ENCODE measurements at regions not wholly inside any gene's neighbourhood (a gene's known extent, or its start where the extent isn't known, plus 50 kb on each side); places are given as distances from the start of the nearest gene placed in this dataset.

- H3K27me3 ChIP-seq (ENCODE audit: control insufficient read depth in 1 of 2, insufficient read depth in 2 of 2, low read length in 1 of 2) = no peaks in the 10 kb centered on the region
Observed at GRCh38 chr5:124592891-124593290, 153.5 kb downstream of the ZNF608 start.

GRCh38 chr5:124591583-124591982, 154.9 kb downstream of the ZNF608 start:
- Histone ChIP-seq H3K4me1 (ENCODE audit: control insufficient read depth in 1 of 2, insufficient read depth in 2 of 2, low read length in 2 of 2) (no peaks in the 10 kb centered on the region), H3K27ac (ENCODE audit: low read depth in 1 of 2, low read length in 2 of 2) (no peak overlapping the region), H3K27me3 (ENCODE audit: control insufficient read depth in 1 of 2, insufficient read depth in 2 of 2, low read length in 1 of 2) (no peaks in the 10 kb centered on the region), H3K9me3 (ENCODE audit: control insufficient read depth, low read length) (no peaks in the 10 kb centered on the region), H3K4me3 (ENCODE audit: low read length in 2 of 2) (no peak overlapping the region), H3K36me3 (ENCODE audit: control insufficient read depth in 1 of 2, insufficient read depth in 2 of 2, low read length in 1 of 2) (no peaks in the 10 kb centered on the region)
- no peak for ATAC-seq (ENCODE audit: low FRiP score)
- intact Hi-C loops (cut with DNase I) = no loop called here
- WGBS, 2 donors = 90 to 96% methylated on average over 5 of the region's 5 CpGs
- DNase-seq = no peak

More at GRCh38 chr5:124592891-124593290, 153.5 kb downstream of the ZNF608 start:
- H3K4me3 ChIP-seq (ENCODE audit: low read length in 2 of 2) = no peak overlapping the region
- intact Hi-C loops (cut with DNase I) = no loop called here
- WGBS, 2 donors = 98 to 99% methylated on average over 2 of the region's 2 CpGs
- no peak overlapping the region for H3K27ac ChIP-seq (ENCODE audit: low read depth in 1 of 2, low read length in 2 of 2)
- no peaks in the 10 kb centered on the region for H3K9me3 ChIP-seq (ENCODE audit: control insufficient read depth, low read length)
- no peaks in the 10 kb centered on the region for H3K36me3 ChIP-seq (ENCODE audit: control insufficient read depth in 1 of 2, insufficient read depth in 2 of 2, low read length in 1 of 2)
- ATAC-seq (ENCODE audit: low FRiP score) (no peak), DNase-seq (no peak)
- no peaks in the 10 kb centered on the region for H3K4me1 ChIP-seq (ENCODE audit: control insufficient read depth in 1 of 2, insufficient read depth in 2 of 2, low read length in 2 of 2)

GRCh38 chr5:124590686-124591085, 155.8 kb downstream of the ZNF608 start:
- 83 to 94% methylated on average over 1 of the region's 1 CpG for WGBS, 2 donors
- Histone ChIP-seq H3K36me3 (ENCODE audit: control insufficient read depth in 1 of 2, insufficient read depth in 2 of 2, low read length in 1 of 2) (no peaks in the 10 kb centered on the region), H3K27me3 (ENCODE audit: control insufficient read depth in 1 of 2, insufficient read depth in 2 of 2, low read length in 1 of 2) (no peaks in the 10 kb centered on the region), H3K4me3 (ENCODE audit: low read length in 2 of 2) (no peak overlapping the region), H3K27ac (ENCODE audit: low read depth in 1 of 2, low read length in 2 of 2) (no peak overlapping the region), H3K9me3 (ENCODE audit: control insufficient read depth, low read length) (no peaks in the 10 kb centered on the region), H3K4me1 (ENCODE audit: control insufficient read depth in 1 of 2, insufficient read depth in 2 of 2, low read length in 2 of 2) (no peaks in the 10 kb centered on the region)
- intact Hi-C loops (cut with DNase I) = no loop called here
- DNase-seq = no peak
- ATAC-seq (ENCODE audit: low FRiP score) = no peak

DNA sequence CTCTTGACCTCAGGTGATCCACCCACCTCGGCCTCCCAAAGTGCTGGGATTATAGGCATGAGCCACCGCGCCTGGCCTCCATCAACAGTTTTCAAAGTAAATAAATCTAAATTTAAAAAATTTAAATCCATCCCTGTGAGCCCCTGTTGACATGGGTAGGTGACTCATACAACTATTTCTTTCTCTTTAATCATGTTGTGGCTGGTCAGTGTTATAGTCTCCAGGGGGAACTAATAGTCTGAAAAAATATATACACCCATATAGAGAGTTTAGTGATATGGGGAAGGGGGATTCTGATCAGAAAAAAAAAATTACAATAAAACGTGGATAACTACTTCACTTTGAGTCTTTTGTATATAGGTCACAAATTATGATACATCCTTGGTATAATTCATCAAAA, 159.2 kb downstream of the ZNF608 start:
- H3K36me3 ChIP-seq (ENCODE audit: control insufficient read depth in 1 of 2, insufficient read depth in 2 of 2, low read length in 1 of 2) = no peaks in the 10 kb centered on the region
- H3K4me3 ChIP-seq (ENCODE audit: low read length in 2 of 2) = no peak overlapping the region
- no peaks in the 10 kb centered on the region for H3K27me3 ChIP-seq (ENCODE audit: control insufficient read depth in 1 of 2, insufficient read depth in 2 of 2, low read length in 1 of 2)
- no peaks in the 10 kb centered on the region for H3K9me3 ChIP-seq (ENCODE audit: control insufficient read depth, low read length)
- ATAC-seq (ENCODE audit: low FRiP score) (no peak), DNase-seq (no peak)
- 62 to 64% methylated on average over 4 of the region's 4 CpGs for WGBS, 2 donors
- H3K4me1 ChIP-seq (ENCODE audit: control insufficient read depth in 1 of 2, insufficient read depth in 2 of 2, low read length in 2 of 2) = no peaks in the 10 kb centered on the region
- H3K27ac ChIP-seq (ENCODE audit: low read depth in 1 of 2, low read length in 2 of 2) = no peak overlapping the region
- intact Hi-C loops (cut with DNase I) = no loop called here

DNA sequence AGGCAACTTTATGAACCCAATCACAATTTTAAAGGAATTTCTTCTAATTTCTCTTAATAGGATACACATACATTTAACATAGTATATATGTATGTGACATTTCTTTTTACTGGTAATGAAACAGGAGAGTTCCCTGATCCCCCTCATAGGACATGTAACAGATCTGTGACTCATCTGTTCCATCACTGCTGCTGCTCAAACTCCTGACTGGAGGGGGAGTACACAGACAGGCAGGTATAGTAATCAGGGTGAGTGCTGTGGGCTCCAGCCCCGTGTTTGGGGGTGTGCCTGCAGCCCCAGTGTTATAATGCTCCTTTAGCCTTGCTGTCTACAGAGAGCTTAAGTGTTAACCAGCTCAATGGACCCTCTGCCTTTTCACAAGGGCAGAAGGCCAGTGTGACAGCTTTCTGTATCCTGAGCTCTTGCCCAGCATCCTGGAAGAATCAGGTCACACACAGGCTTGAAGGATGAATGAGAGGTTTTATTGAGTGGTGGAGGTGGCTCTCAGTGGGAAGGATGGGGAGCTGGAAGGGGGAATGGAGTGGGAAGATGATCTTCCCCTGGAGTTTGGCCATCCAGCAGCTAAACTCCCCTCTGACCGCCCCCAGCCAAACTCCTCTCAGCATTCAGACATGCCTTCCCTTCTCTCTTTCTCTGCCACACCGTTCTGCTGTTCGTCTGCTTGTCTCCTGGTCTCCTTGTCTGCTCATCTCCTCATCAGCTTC, 161.3 kb downstream of the ZNF608 start:
- intact Hi-C loops (cut with DNase I) = no loop called here

DNA sequence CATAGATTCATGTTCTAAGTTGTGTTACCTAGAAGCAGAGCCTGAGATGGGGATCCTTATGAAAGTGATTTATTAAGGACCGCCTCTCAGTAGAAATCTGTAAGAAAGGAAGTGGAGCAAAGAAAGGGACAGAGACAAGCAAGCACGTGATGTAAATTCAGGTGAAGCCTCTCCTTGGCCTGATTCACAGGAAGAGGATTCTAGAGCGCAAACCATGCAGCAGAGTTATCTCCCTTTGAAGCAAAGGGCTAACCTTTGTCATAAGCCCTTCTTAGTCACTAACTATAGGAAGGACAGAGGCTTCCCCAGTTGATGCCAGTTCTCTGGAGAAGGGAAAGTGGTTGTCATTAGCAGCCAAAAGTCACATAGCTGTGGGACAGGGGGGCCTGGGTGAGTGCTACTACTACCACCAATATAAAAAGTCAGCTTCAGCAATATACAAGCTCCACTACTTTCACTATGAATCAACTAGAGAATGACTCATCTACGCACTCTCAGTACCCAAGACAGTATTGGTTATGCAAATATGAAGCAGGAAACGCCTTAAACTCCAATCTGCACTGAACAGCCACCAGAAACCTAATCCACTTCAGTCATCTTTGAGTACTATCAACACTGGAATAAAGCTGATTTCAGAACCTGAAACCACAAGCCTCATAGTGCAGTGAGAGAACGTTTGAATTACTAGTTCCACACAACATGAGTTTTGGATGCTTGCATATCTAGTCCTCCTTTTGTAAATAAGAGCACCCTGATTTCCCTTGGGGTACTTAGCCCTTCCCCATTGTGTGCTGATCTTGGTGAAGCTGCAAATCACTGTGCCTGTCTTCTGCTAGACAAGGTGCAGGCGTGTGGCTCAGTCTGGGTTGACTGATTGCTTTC, 162.7 kb downstream of the ZNF608 start:
- intact Hi-C loops (cut with DNase I) = no loop called here
- Histone ChIP-seq H3K4me1 (ENCODE audit: control insufficient read depth in 1 of 2, insufficient read depth in 2 of 2, low read length in 2 of 2) (no peaks in the 10 kb centered on the region), H3K27ac (ENCODE audit: low read depth in 1 of 2, low read length in 2 of 2) (no peak overlapping the region), H3K36me3 (ENCODE audit: control insufficient read depth in 1 of 2, insufficient read depth in 2 of 2, low read length in 1 of 2) (no peaks in the 10 kb centered on the region), H3K27me3 (ENCODE audit: control insufficient read depth in 1 of 2, insufficient read depth in 2 of 2, low read length in 1 of 2) (no peaks in the 10 kb centered on the region), H3K9me3 (ENCODE audit: control insufficient read depth, low read length) (no peaks in the 10 kb centered on the region), H3K4me3 (ENCODE audit: low read length in 2 of 2) (no peak overlapping the region)
- WGBS, 2 donors = 91 to 93% methylated on average over 7 of the region's 7 CpGs
- DNase-seq = no peak
- no peak for ATAC-seq (ENCODE audit: low FRiP score)

More for the DNA sequence above, 161.3 kb downstream of the ZNF608 start:
- Histone ChIP-seq H3K4me3 (ENCODE audit: low read length in 2 of 2) (no peak overlapping the region), H3K9me3 (ENCODE audit: control insufficient read depth, low read length) (no peaks in the 10 kb centered on the region), H3K4me1 (ENCODE audit: control insufficient read depth in 1 of 2, insufficient read depth in 2 of 2, low read length in 2 of 2) (no peaks in the 10 kb centered on the region), H3K27me3 (ENCODE audit: control insufficient read depth in 1 of 2, insufficient read depth in 2 of 2, low read length in 1 of 2) (no peaks in the 10 kb centered on the region), H3K36me3 (ENCODE audit: control insufficient read depth in 1 of 2, insufficient read depth in 2 of 2, low read length in 1 of 2) (no peaks in the 10 kb centered on the region), H3K27ac (ENCODE audit: low read depth in 1 of 2, low read length in 2 of 2) (no peak overlapping the region)
- DNase-seq (no peak), ATAC-seq (ENCODE audit: low FRiP score) (no peak)
- 94 to 96% methylated on average over 4 of the region's 4 CpGs for WGBS, 2 donors

GRCh38 chr5:124582561-124582840, 163.9 kb downstream of the ZNF608 start:
- Histone ChIP-seq H3K27ac (ENCODE audit: low read depth in 1 of 2, low read length in 2 of 2) (no peak overlapping the region), H3K9me3 (ENCODE audit: control insufficient read depth, low read length) (no peaks in the 10 kb centered on the region), H3K27me3 (ENCODE audit: control insufficient read depth in 1 of 2, insufficient read depth in 2 of 2, low read length in 1 of 2) (no peaks in the 10 kb centered on the region), H3K36me3 (ENCODE audit: control insufficient read depth in 1 of 2, insufficient read depth in 2 of 2, low read length in 1 of 2) (no peaks in the 10 kb centered on the region), H3K4me3 (ENCODE audit: low read length in 2 of 2) (no peak overlapping the region), H3K4me1 (ENCODE audit: control insufficient read depth in 1 of 2, insufficient read depth in 2 of 2, low read length in 2 of 2) (no peaks in the 10 kb centered on the region)
- DNase-seq (no peak), ATAC-seq (ENCODE audit: low FRiP score) (no peak)
- intact Hi-C loops (cut with DNase I) = no loop called here
- WGBS, 2 donors = 97 to 98% methylated on average over 1 of the region's 1 CpG

DNA sequence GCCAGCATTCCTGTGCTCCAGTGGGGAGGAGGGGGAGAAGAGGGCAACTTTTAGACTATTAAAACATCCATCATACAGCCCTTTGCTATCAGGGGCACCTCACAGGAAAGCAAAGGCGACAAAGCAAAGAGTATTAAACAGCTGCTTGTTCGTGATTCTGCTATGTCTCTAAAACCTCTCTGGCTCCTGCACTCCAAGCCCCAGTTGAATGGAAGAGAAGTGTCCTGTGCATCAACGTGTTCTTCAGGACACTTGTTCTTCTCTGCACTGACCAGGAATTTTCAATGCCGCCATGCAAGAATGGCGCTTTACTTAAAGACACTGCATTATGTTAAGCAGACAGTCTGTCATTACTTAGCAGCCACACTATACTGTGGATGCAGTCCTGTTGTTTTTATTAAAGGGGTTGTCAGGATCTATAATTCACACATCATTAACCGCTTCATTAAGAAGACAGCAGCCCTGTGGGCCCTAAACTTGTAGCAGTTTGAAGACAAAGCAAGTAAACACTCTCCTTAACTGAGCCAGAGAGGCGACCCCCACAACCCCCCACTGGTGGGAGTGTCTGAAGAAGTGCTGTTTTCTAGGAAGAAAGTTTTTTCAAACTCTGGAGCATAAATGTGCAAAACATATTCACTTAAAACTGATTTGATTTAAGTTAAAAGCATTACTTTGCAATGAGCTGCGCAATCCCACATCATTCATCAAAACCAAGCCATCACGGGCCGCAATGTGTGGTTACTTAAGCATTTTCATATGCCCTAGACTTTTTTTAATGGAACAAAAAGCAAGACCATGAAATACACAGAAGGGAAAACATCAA, 164.5 kb downstream of the ZNF608 start:
- intact Hi-C loops (cut with DNase I) = no loop called here
- no peaks in the 10 kb centered on the region for H3K27me3 ChIP-seq (ENCODE audit: control insufficient read depth in 1 of 2, insufficient read depth in 2 of 2, low read length in 1 of 2)
- H3K36me3 ChIP-seq (ENCODE audit: control insufficient read depth in 1 of 2, insufficient read depth in 2 of 2, low read length in 1 of 2) = no peaks in the 10 kb centered on the region
- no peak overlapping the region for H3K27ac ChIP-seq (ENCODE audit: low read depth in 1 of 2, low read length in 2 of 2)
- no peaks in the 10 kb centered on the region for H3K9me3 ChIP-seq (ENCODE audit: control insufficient read depth, low read length)
- no peaks in the 10 kb centered on the region for H3K4me1 ChIP-seq (ENCODE audit: control insufficient read depth in 1 of 2, insufficient read depth in 2 of 2, low read length in 2 of 2)
- H3K4me3 ChIP-seq (ENCODE audit: low read length in 2 of 2) = no peak overlapping the region
- DNase-seq (no peak), ATAC-seq (ENCODE audit: low FRiP score) (no peak)
- 89 to 92% methylated on average over 10 of the region's 10 CpGs for WGBS, 2 donors
